Smooth muscle cell (in vitro differentiated cells): ENCODE measurements at regions not wholly inside any gene's neighbourhood (a gene's known extent, or its start where the extent isn't known, plus 50 kb on each side); places are given as distances from the start of the nearest gene placed in this dataset.

Experiments used
- DNase-seq: peaks from one replicate; lab custom pipeline; 2025; ENCODE audit not compliant: unreplicated experiment; lab: John Stamatoyannopoulos, UW
- H2AFZ ChIP-seq: fragments of 200-600 bp; sonication (generic); 2 replicates; pipeline ENCODE4 v1.6.0; 2016; ENCODE audit warnings: antibody characterized with exemption, low read depth, mild to moderate bottlenecking
- H3F3A ChIP-seq: fragments of 200-600 bp; sonication (generic); 2 replicates; pipeline ENCODE4 v1.6.0; 2017; ENCODE audit warnings: antibody characterized with exemption, low read depth
- H3K27ac ChIP-seq: fragments of 200-600 bp; sonication (generic); 2 replicates; pipeline ENCODE4 v1.5.1; 2016; ENCODE audit warnings: low read depth, mild to moderate bottlenecking
- H3K27me3 ChIP-seq: fragments of 200-600 bp; sonication (generic); 2 replicates; pipeline ENCODE4 v1.6.1; 2016; ENCODE audit warnings: low read depth, mild to moderate bottlenecking
- H3K36me3 ChIP-seq: fragments of 200-600 bp; sonication (generic); 2 replicates; pipeline ENCODE4 v1.5.1; 2016; ENCODE audit warnings: low read depth
- H3K4me1 ChIP-seq: fragments of 200-600 bp; sonication (generic); 2 replicates; pipeline ENCODE4 v1.5.1; 2016; ENCODE audit warnings: low read depth
- H3K4me2 ChIP-seq: fragments of 200-600 bp; sonication (generic); 2 replicates; pipeline ENCODE4 v1.6.0; 2016; ENCODE audit warnings: mild to moderate bottlenecking
- H3K4me3 ChIP-seq: fragments of 200-600 bp; sonication (generic); 2 replicates; pipeline ENCODE4 v1.5.1; 2016; ENCODE audit warnings: mild to moderate bottlenecking
- H3K79me2 ChIP-seq: fragments of 200-600 bp; sonication (generic); 2 replicates; pipeline ENCODE4 v1.6.0; 2016; ENCODE audit warnings: low read depth, mild to moderate bottlenecking
- H3K9ac ChIP-seq: fragments of 200-600 bp; sonication (generic); 2 replicates; pipeline ENCODE4 v1.6.0; 2016; ENCODE audit warnings: low read depth
- H3K9me3 ChIP-seq: fragments of 200-600 bp; sonication (generic); replicated peaks from 2 replicates; pipeline ENCODE4 v1.5.1; 2016; ENCODE audit warnings: low read depth
- H4K20me1 ChIP-seq: fragments of 200-600 bp; sonication (generic); 2 replicates; pipeline ENCODE4 v1.6.0; 2016; ENCODE audit warnings: low read depth
- CTCF ChIP-seq: fragments of 200-600 bp; sonication (generic); IDR thresholded peaks from 2 replicates; pipeline ENCODE4 v1.5.1; 2017; ENCODE audit warnings: borderline replicate concordance, mild to moderate bottlenecking, antibody characterized with exemption; ENCODE audit not compliant: insufficient read depth, poor library complexity, severe bottlenecking
- WGBS: methylation state at CpG from one replicate; pipeline ENCODE4 v1.1.7; 2016; ENCODE audit warnings: low lambda C conversion rate; 5-methylcytosine and 5-hydroxymethylcytosine counted together

DNA sequence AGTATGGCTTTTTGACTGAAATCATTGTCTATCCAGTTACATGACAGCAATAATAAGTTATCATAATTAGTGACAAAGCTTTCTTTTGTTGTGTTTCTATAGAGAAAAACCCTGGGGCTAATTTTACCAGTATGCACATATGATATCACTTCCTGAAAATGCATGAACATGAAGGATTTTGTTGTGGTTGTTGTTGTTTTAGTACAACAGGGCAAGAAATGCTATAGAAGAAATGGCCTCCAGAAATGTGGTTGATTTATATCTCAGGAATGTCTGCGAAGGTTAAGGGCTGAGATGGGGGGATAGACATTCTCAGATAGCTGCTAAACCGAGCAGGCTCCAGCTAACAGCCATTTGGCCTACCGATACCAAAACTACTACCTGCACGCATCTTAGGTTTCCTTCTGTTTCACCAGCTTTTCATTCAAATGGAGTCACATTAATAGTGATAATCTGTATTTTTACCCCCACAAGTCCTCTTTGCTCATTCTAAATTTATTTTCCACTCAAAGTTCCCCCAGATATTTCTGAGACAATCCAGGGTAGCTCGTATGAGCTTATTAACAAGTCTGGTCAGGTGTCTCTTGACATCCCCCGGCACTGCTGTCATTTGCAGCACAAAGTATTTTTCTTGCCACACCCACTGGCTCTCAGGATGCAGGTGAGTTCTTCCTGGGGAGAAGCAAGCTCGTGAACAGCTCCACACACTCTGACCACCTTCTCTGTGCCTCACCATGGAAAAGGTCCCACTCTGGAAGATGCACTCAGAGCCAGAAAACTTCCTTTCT lies 232.4 kb upstream of the GAS1 start:
- Histone ChIP-seq H4K20me1 (no peaks in the 10 kb centered on the region), H3K4me2 (peak overlapping the region; percentile 6), H3F3A (peaks cover 4% of the 10 kb centered on the region), H3K27me3 (no peaks in the 10 kb centered on the region), H3K27ac (peak overlapping the region; percentile 87), H3K79me2 (no peaks in the 10 kb centered on the region), H3K4me1 (no peaks in the 10 kb centered on the region), H3K9me3 (peaks cover 4% of the 10 kb centered on the region), H3K4me3 (no peak overlapping the region), H3K9ac (peak overlapping the region; percentile 58), H3K36me3 (no peaks in the 10 kb centered on the region), H2AFZ (peak overlapping the region; percentile 1)
- WGBS = 55% methylated on average over 7 of the region's 7 CpGs
- no peak for DNase-seq
- TF ChIP-seq CTCF = no peak

- H3K4me1 ChIP-seq = no peaks in the 10 kb centered on the region
- H3K27ac ChIP-seq = peak overlapping the region; percentile 87
- H2AFZ ChIP-seq = peak overlapping the region; percentile 1
- 49% methylated on average over 5 of the region's 5 CpGs for WGBS
- H3K79me2 ChIP-seq = no peaks in the 10 kb centered on the region
- no peak for TF ChIP-seq CTCF
- H3K9me3 ChIP-seq = peaks cover 4% of the 10 kb centered on the region
- no peaks in the 10 kb centered on the region for H4K20me1 ChIP-seq
- no peak for DNase-seq
- no peak overlapping the region for H3K4me3 ChIP-seq
- no peaks in the 10 kb centered on the region for H3K36me3 ChIP-seq
- H3K4me2 ChIP-seq = no peak overlapping the region
- H3F3A ChIP-seq = peaks cover 7% of the 10 kb centered on the region
- no peaks in the 10 kb centered on the region for H3K27me3 ChIP-seq
- peak overlapping the region; percentile 58 for H3K9ac ChIP-seq
These were observed 233.1 kb upstream of the GAS1 start for GRCh38 chr9:87180361-87180760.

GRCh38 chr9:87180841-87181240 lies 233.5 kb upstream of the GAS1 start:
- Histone ChIP-seq H3K27ac (peak overlapping the region; percentile 87), H3K9me3 (peaks cover 4% of the 10 kb centered on the region), H3K4me1 (no peaks in the 10 kb centered on the region), H3K27me3 (no peaks in the 10 kb centered on the region), H3K4me2 (no peak overlapping the region), H3K4me3 (no peak overlapping the region), H3K9ac (no peak overlapping the region), H2AFZ (no peak overlapping the region), H4K20me1 (no peaks in the 10 kb centered on the region), H3F3A (peaks cover 7% of the 10 kb centered on the region), H3K36me3 (no peaks in the 10 kb centered on the region), H3K79me2 (no peaks in the 10 kb centered on the region)
- TF ChIP-seq CTCF = no peak
- DNase-seq = no peak
- 80% methylated on average over 2 of the region's 2 CpGs for WGBS

DNA sequence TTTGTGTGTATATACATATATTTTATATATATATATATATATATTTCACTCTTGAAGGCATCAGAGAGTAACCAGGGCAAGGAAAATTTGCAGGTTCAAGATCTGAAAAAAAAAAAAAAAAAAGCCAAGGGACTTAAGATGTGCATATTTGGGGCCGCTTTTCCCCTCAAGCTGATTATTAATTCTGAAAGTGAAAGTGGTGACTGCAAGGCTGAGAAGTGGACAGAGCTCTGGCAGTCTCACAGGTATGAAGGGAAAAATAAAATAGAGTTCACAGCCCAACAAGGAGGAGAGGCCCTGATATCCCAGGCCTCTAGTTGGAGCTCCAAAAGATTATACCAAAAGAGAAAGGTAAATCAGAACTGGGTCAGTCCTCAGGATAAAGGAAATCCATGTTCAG lies 234.4 kb upstream of the GAS1 start:
- peaks cover 4% of the 10 kb centered on the region for H3K9me3 ChIP-seq
- no peaks in the 10 kb centered on the region for H3K4me1 ChIP-seq
- H3K27ac ChIP-seq = peak overlapping the region; percentile 34
- H3F3A ChIP-seq = peaks cover 7% of the 10 kb centered on the region
- WGBS = 97% methylated on average over 1 of the region's 1 CpG
- H3K36me3 ChIP-seq = no peaks in the 10 kb centered on the region
- H3K4me2 ChIP-seq = no peak overlapping the region
- no peaks in the 10 kb centered on the region for H4K20me1 ChIP-seq
- TF ChIP-seq CTCF = no peak
- no peak overlapping the region for H3K9ac ChIP-seq
- DNase-seq = no peak
- H3K79me2 ChIP-seq = no peaks in the 10 kb centered on the region
- H3K4me3 ChIP-seq = no peak overlapping the region
- no peaks in the 10 kb centered on the region for H3K27me3 ChIP-seq
- H2AFZ ChIP-seq = no peak overlapping the region
